ENCODE measurements at regions not wholly inside any gene's neighbourhood (a gene's known extent, or its start where the extent isn't known, plus 50 kb on each side); places are given as distances from the start of the nearest gene placed in this dataset.

DNA sequence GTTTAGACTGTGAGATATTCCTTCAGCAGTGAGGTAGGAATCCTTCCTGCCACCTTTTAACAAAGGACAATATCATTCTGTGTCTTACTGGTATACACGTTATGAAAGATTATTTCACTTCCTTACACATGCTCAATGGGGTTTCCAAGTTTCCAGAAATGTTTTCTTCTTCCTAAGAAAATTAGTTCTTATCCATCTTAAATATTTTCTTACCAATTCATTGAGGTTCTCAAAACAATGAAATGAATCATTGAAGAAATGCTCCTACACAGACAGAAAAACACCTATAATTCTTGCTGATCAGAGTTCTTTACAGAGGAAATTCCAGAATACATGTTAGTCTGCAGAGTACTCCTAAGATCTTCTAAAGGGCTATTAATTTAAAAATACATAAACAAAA lies 51.4 kb upstream of the SEC61G start:
- DNase-seq = no peak

DNA sequence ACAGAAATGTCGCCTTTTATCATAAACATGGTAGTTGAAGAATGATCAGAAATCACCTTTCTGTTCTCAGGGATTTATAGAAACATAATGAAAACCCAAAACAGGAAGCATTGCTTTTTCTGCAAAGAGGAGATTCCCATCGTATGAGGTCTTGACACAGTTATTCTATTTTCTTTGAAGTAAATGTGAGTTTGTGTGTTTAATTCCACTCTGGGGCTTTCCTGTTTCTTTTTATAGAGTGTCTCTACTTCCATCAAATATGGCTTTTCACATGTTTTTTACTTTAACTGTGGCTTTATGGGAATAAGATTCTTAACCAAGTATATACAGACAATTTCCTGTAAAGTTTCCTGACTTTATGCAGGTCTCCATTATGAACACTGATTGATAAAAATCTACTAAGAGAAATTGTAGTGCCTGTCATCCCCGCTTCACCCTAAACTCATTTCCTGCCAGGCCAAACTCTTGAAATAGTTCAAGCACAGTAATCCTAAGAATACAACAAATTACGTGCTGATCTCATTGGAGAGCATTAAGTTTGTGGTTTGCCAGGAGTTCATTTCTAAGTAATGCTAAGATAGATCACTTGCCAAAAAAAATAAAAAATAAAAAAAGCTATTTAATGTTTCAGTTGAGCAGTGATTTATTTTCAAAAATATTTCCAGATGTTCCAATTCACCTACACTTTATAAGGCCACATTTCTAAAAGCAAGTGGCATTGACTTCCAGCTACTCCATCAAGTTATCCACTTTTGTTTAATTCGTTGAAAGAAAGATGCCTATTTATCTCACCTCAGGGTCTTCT lies 52.2 kb upstream of the SEC61G start:
- peak; percentile 45 for DNase-seq

GRCh38 chr7:54811846-54812254 lies 52.8 kb upstream of the SEC61G start:
- DNase-seq = no peak

GRCh38 chr7:54812756-54813322 lies 53.8 kb upstream of the SEC61G start:
- no peak for DNase-seq

DNA sequence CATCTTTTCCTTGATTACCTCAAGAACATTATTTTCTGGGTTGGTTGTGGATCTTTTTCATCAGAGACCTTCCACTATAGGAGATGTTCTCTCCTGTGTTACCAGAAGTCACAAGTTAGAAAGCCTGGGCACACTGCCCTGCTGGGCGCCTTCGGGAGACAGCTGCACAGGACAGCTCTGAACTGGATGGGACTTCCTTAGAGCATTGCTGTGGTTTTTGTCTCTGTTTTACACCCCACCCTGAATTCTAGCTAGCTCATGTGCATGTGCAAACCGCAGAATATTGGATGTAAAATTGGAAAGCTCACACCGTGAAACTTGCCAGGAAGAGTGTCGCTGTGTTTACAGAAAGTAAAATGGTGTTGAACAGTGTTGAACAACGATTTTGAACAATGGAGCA lies 54.4 kb upstream of the SEC61G start:
- no peak for DNase-seq

DNA sequence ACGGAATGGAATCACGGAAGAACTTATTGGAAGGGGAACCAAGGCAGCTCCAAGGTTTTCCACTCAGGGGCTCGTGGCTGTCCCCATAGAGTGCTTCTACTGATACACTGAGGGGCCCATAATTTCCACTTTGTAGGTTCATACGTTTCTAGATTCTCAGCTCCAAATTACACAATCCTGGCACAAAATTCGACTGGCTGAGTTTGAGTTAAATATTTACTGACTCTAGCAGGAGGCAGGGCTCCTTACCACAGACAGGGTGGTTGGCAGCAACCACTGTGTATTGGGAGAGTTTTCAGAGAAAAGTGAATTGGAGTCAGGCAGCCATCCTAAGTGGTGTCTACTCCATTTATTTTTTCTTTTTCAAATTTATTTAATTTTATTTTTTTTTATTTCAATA lies 55.4 kb upstream of the SEC61G start:
- no peak for DNase-seq

DNA sequence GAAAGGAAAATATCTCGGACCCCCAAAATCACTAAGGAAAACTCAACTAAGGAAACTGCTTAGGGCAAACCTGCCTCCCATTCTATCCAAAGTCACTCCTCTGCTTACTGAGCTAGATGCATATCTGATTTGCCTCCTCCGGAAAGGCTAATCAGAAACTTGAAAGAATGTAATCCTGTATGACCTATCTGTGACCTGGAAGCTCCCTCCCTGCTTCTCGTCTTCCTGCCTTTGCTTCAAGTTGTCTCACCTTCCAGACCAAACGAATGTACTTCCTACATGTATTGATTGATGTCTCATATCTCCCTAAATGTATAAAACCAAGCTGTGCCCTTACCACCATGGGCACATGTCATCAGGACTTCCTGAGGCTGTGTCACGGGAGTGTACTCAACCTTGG lies 58.1 kb upstream of the SEC61G start:
- no peak for DNase-seq

DNA sequence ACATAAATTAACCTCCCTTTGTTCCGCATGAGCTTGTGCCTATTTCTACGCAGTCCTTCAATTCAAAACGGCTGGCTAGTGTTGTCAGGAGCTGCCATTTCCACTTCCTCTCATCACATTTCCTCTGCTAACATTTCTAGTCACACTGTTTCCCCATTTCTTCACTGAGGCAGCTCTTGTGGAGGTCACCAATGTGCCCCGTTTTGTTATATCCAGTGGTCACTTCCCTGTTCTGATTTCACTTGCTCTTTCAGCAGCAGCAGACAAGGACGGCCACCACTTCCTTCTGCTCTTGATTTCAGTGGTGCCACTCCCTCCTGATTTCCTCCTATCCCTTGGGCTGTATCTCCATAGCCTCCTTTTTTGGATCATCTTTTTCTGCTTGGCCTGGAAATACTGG lies 64.8 kb upstream of the SEC61G start:
- DNase-seq = no peak

GRCh38 chr7:54824655-54825054 lies 65.6 kb upstream of the SEC61G start:
- DNase-seq = no peak

DNA sequence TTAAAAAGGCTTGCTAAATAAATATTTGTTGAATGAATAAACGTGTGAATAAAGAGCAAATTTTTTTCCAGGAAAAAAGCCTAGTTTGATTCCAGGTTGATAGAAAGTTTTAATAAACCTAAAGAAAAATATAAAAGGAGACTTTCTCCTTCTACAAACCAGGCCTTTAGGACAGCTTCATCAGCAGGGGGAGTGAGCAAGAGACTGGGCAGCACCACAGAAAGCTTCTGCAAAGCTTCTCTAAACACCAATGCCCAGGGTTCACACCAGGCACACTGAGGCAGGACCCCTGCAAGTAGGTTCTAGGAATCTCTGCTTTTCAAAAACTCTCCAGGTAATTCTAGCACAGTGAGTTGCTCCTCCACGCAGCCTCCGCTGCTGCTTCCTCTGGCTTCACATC lies 66.4 kb upstream of the SEC61G start:
- DNase-seq = no peak

DNA sequence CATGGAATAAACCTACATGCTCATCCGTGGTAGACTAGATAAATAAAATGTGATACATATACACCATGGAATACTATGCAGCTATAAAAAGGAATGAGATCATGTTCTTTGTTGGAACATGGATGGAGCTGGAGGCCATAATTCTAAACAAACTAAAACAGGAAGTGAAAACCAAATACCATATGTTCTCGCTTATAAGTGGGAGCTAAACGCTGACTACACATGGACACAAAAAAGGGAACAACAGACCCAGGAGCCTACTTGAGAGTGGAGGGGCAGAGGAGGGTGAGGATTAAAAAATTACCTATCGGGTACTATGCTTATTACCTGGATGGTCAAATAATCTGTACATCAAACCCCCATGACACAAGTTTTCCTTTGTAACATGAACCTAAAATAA lies 68.7 kb upstream of the SEC61G start:
- no peak for DNase-seq

DNA sequence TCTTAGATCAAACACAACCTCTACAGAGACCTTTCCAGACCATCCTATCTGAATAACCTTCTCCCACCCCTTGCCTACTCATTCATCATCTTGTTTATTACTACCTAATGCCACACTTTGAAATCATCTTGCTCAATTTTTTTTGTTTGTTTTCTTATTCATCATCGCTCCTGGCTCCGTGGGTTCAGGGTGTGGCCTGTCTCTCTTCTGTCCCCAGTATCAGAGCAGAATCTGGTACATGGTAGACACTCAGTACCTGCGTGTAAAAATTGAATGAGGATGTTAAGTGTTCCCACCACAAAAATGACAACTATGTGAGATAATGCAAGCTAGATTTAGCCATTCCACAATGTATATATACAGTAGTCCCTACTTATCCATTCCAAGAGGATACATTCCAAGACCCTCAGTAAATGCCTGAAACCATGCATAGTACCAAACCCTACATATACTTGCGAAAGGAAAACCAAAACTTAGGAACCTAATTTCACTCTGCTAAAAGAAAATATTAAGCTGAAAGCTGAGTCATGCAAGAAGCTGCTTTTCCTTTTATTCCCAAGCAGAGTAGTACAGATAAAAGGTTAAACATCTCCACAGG lies 72.1 kb upstream of the SEC61G start:
- no peak for DNase-seq

GRCh38 chr7:54831644-54832095 lies 72.7 kb upstream of the SEC61G start:
- no peak for DNase-seq

DNA sequence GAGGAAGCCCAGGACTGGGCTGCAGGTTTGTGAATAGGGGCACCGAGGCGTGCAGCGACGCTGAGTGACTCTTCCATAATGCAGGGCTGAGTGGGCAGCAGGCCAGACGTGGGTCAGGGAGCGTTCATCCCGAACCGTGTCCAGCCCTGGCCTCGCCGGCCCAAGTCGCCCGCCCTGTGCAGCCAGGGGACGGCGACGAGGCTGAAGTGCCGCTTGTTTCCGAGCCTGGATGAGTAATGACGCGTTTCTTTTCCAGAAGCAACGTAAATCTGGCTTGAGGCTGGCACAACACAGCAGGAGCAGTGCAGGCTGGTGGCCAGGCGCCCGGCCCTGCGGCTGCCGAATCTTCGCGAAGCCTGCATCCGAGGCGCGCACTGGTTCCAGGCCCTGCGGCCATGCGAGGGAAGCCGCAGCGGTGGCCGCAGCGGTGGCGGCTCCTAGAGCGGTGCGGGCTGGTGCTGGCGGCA lies 74.0 kb upstream of the SEC61G start:
- DNase-seq = no peak

- DNase-seq = no peak
Measured at GRCh38 chr7:54837168-54837567, 78.2 kb upstream of the SEC61G start.

DNA sequence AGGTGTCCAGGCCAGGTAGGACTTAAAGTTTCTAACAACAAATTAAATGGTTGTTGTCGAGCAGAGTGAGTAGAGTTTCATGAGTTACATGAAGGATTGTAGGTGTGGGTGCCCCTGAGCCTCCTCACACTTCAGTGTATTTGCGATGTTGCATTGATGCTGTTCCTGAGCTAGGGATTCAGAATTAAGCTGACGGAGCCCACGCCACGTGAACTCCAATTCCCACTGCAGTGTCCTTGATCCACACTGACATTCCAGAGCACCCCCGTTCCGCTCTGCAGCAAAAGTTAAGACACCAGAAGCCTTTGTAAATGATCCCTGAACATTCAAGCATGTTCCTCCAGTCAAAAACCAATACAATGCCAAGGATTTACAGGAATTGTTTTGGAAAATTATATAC lies 78.8 kb upstream of the SEC61G start:
- DNase-seq = no peak

- DNase-seq = no peak
Measured at GRCh38 chr7:54838175-54838910, 79.3 kb upstream of the SEC61G start.

DNA sequence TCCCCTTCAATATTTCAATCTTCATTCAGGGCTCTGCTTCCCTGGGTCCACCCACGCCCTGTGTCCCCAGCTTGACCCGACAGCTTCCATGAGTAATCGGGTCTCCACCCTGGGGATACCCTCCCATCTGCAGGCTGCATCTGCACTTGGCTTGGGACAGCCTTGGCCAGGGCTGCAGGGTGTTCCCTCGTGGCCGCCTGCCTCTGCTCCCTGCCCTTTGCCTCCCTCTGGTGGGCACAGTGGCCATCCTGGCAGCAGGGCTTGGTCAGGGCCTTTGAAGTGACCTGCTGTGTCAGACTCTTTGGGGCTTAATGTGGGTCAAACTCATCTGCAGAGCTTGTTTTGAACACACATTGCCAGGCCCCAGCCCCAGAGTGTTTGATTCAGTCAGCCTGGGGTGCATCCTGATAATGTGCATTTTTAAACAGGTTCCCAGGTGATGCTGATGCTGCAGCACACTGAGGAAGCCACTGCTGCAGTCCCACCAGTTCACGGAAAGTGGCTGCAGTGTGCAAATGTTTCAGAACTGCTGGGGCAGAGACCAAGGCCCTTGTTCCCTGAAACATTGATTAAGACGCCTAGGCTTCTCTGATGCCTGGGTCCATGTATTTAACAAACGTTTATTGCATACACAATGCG lies 80.7 kb upstream of the SEC61G start:
- DNase-seq = peak; percentile 16

DNA sequence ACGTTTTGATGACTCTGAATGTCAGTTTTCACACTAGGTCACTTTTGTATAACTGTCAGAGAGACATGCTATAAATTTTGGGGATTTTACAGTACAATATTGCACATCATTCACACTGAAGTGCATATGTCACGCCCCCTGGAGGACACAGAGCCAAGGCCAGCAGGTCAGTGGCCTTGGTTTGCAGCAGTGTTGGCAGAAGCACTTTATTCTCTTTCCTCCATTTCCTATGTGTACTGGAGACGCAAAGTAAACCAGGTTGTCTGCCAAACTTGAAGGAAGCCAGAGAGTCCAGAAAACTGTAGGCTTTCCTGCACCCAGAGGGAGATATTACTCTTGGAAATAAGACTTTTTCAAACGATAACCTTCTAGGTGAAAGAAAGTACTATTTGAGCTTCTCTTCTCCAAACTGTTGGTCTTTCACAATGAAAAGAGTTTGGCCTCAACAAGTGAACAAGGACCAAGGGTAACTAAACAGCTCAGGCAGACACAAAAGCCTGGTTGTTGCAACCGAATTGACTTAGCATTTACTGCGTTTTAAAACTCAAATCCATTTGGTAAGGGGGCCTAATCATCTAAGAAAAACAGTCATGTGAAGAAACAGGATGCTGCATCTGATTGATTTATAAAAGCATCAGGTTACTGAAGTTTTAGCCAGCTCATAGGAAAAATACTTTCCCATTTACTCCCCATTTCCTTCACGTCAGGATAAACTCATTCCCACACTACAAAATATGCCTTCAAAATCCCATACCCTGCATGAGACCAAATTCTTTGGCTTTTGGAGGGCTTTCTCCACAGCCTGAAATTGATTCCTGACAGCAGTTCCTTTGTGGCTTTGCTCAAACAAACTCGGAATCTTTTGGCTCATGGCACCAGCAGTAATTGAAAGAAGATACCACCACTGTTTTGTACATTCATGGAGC lies 83.0 kb upstream of the SEC61G start:
- DNase-seq = peak; percentile 17

GRCh38 chr7:54843841-54844355 lies 84.9 kb upstream of the SEC61G start:
- DNase-seq = no peak

DNA sequence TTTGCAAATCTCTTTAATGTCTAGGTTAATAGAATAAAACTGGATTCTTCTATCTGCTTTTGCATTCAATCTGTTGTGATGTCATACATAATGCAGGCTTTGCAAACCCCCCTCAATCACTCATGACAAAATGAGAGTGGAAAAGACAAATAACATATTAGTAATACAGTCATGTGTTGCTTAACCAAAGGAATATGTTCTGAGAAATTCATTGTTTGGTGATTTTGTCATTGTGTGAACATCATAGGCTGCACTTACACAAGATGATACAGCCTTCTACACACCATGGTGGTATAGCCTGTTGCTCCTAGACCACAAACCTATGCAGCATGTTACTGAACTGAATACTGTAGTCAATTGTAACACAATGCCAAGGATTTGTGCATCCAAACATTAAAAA lies 87.3 kb upstream of the SEC61G start:
- DNase-seq = no peak

DNA sequence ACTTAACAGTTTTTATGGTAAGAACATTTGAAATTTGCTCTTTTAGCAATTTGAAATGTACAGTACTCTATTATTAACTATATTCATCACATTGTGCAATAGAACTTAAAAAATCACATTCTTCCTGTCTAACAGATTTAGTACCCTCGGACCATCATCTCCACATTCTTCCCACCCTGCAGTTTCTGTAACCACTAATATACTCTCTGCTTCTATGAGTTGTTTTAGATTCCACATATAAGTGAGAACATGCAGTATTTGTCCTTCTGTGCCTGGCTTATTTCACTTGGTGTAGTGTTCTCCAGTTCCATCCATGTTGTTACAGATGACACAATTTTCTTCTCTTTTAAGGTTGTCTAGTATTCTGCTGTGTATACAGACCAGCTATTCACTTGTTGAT lies 88.9 kb upstream of the SEC61G start:
- no peak for DNase-seq

Data from activated CD4-positive, alpha-beta T cell treated with anti-CD3 and anti-CD28 coated beads, Interleukin-2, Interleukin-6, amounts not matched to agents 100 ng/mL and 50 ng/mL, durations not matched to agents 16 hours and 8 hours (primary cell).